ENCODE measurements at regions not wholly inside any gene's neighbourhood (a gene's known extent, or its start where the extent isn't known, plus 50 kb on each side); places are given as distances from the start of the nearest gene placed in this dataset.
"Not testable (repeated sequence)": the region's sequence is repeated elsewhere in the genome, so short reads cannot be mapped to it uniquely, and the experiment has no call there.

- no peak for DNase-seq (ENCODE audit: low spot score)
Observed at GRCh38 chr20:40849456-40849855, 160.4 kb upstream of the MAFB start.

- DNase-seq (ENCODE audit: low spot score): no peak
Observed at GRCh38 chr20:40851051-40851450, 162.0 kb upstream of the MAFB start.

GRCh38 chr20:40855269-40855668, 166.2 kb upstream of the MAFB start:
- no peak for DNase-seq (ENCODE audit: low spot score)

GRCh38 chr20:40856653-40857052, 167.6 kb upstream of the MAFB start:
- DNase-seq (ENCODE audit: low spot score): no peak

- no peak for DNase-seq (ENCODE audit: low spot score)
Observed at GRCh38 chr20:40860487-40860902, 168.1 kb upstream of the TOP1 start.

GRCh38 chr20:40861427-40862008, 167.1 kb upstream of the TOP1 start:
- DNase-seq (ENCODE audit: low spot score): no peak

- no peak for DNase-seq (ENCODE audit: low spot score)
Observed at GRCh38 chr20:40863355-40863919, 165.2 kb upstream of the TOP1 start.

GRCh38 chr20:40864470-40864869, 164.2 kb upstream of the TOP1 start:
- DNase-seq (ENCODE audit: low spot score): no peak

GRCh38 chr20:40865095-40865494, 163.5 kb upstream of the TOP1 start:
- DNase-seq (ENCODE audit: low spot score): no peak

- no peak for DNase-seq (ENCODE audit: low spot score)
Observed at GRCh38 chr20:40866056-40866455, 162.6 kb upstream of the TOP1 start.

GRCh38 chr20:40868551-40869217, 159.9 kb upstream of the TOP1 start:
- peak; percentile 32 for DNase-seq (ENCODE audit: low spot score)

- no peak for DNase-seq (ENCODE audit: low spot score)
Observed at GRCh38 chr20:40869218-40870147, 159.1 kb upstream of the TOP1 start.

- DNase-seq (ENCODE audit: low spot score): no peak
Observed at GRCh38 chr20:40875116-40876085, 153.2 kb upstream of the TOP1 start.

- not testable (repeated sequence) for DNase-seq (ENCODE audit: low spot score)
Observed at GRCh38 chr20:40878099-40878498, 150.5 kb upstream of the TOP1 start.

GRCh38 chr20:40880063-40880728, 148.4 kb upstream of the TOP1 start:
- DNase-seq (ENCODE audit: low spot score): no peak

- no peak for DNase-seq (ENCODE audit: low spot score)
Observed at GRCh38 chr20:40880729-40881109, 147.9 kb upstream of the TOP1 start.

GRCh38 chr20:40882152-40882551, 146.5 kb upstream of the TOP1 start:
- no peak for DNase-seq (ENCODE audit: low spot score)

- no peak for DNase-seq (ENCODE audit: low spot score)
Observed at GRCh38 chr20:40883097-40883496, 145.5 kb upstream of the TOP1 start.

- no peak for DNase-seq (ENCODE audit: low spot score)
Observed at GRCh38 chr20:40887105-40887504, 141.5 kb upstream of the TOP1 start.

- DNase-seq (ENCODE audit: low spot score): not testable (repeated sequence)
Observed at GRCh38 chr20:40889266-40889665, 139.4 kb upstream of the TOP1 start.

GRCh38 chr20:40890181-40890580, 138.4 kb upstream of the TOP1 start:
- no peak for DNase-seq (ENCODE audit: low spot score)

Measured in pons (tissue), 1 donor.